ENCODE measurements at regions not wholly inside any gene's neighbourhood (a gene's known extent, or its start where the extent isn't known, plus 50 kb on each side); places are given as distances from the start of the nearest gene placed in this dataset.

- TF ChIP-seq CTCF (conservative IDR thresholded peaks at IDR 0.05 in 1 of 2, IDR thresholded peaks at IDR 0.05 in 1 of 2; ENCODE audit: low read depth in 1 of 2, low read length in 2 of 2) (no peak), EZH2 (IDR thresholded peaks at IDR 0.05; ENCODE audit: low read length, missing control alignments) (no peak)
Observed at GRCh38 chr16:9557713-9558112, 466.3 kb downstream of the HAPSTR1 start.

All from fibroblast of lung (primary cell).